K562 (cell line): ENCODE measurements at regions not wholly inside any gene's neighbourhood (a gene's known extent, or its start where the extent isn't known, plus 50 kb on each side); places are given as distances from the start of the nearest gene placed in this dataset.

Experiments used
- ATAC-seq: fragments of 200-7000 bp; cut with Tn5 transposase; 3 replicates; pipeline ENCODE4 v1.9.1; 2020; ENCODE audit warnings: moderate library complexity
- BruUV-seq: library from RNA; stranded (reverse); fragments of 400-500 nt; replicated peaks from 2 replicates; lab custom pipeline; 2021; lab: Mats Ljungman, UMichigan
- CTCF ChIA-PET: fragments of 300-600 bp; formaldehyde crosslinking; extraction: SDS; loops from one replicate; lab custom pipeline; 2021; ENCODE audit warnings: low intra/inter-chr PET ratio; lab: Yijun Ruan, JAX
- POLR2A ChIA-PET: fragments of 300-600, 350-650 bp; sonication (Branson Sonifier 250); formaldehyde crosslinking; extraction: SDS; loops from one replicate; lab custom pipeline; 2021; ENCODE audit warnings: antibody characterized with exemption, inconsistent platforms; lab: Yijun Ruan, JAX
- DNase-seq, 4 experiments: peaks; one replicate each; pipeline versions ENCODE4 v3.0.0 to v3.0.0-alpha.2; 2011 to 2018; ENCODE audit warnings: low spot score in 3 of 4, mixed read lengths in 3 of 4; ENCODE audit errors: extremely low read depth in 1 of 4
- FAIRE-seq: peaks from 2 replicates; lab custom pipeline; 2011; peaks lifted over from hg19 to GRCh38; lab: Jason Lieb, UNC
- H2AFZ ChIP-seq: 2 replicates; pipeline ENCODE4 v1.6.0; 2011; ENCODE audit warnings: low read depth, low read length, control low read depth, inconsistent platforms
- H3K27ac ChIP-seq: fragments of 200-600 bp; 3 replicates; pipeline ENCODE4 v1.8.0; 2011; ENCODE audit warnings: low read depth, mild to moderate bottlenecking, control low read depth, inconsistent platforms, low read length, moderate library complexity, mixed read lengths; ENCODE audit errors: extremely low read depth
- H3K27me3 ChIP-seq, 2 experiments: fragments of 300-600 bp in 1 of 2; 2 replicates in 1 of 2; 3 replicates in 1 of 2; pipeline versions ENCODE4 v1.6.0 to v1.8.0; 2011; ENCODE audit warnings: inconsistent platforms in 2 of 2, low read length in 2 of 2, mild to moderate bottlenecking in 1 of 2, mixed read lengths in 1 of 2, moderate library complexity in 1 of 2; ENCODE audit not compliant: control insufficient read depth in 2 of 2, insufficient read depth in 2 of 2
- H3K36me3 ChIP-seq: fragments of 300-600 bp; 3 replicates; pipeline ENCODE4 v1.8.0; 2011; ENCODE audit warnings: mild to moderate bottlenecking, low read length, inconsistent platforms; ENCODE audit not compliant: control insufficient read depth, insufficient read depth
- H3K4me1 ChIP-seq, 2 experiments: fragments of 200-600 bp in 1 of 2; replicated peaks in 1 of 2; 2 replicates in 1 of 2; 3 replicates in 1 of 2; pipeline versions ENCODE4 v1.5.1 to v1.8.0; 2011; ENCODE audit warnings: inconsistent platforms in 2 of 2, low read length in 2 of 2, mild to moderate bottlenecking in 1 of 2, mixed read lengths in 1 of 2, moderate library complexity in 1 of 2; ENCODE audit not compliant: control insufficient read depth in 2 of 2, insufficient read depth in 2 of 2
- H3K4me2 ChIP-seq: 2 replicates; pipeline ENCODE4 v1.6.1; 2011; ENCODE audit warnings: low read length, control low read depth, inconsistent platforms, mixed read lengths; ENCODE audit not compliant: insufficient read depth
- H3K4me3 ChIP-seq: fragments of 200-600 bp; sonication (generic), shearing (Covaris generic); 2 replicates; pipeline ENCODE4 v1.5.1; 2016; ENCODE audit warnings: control low read depth, inconsistent platforms
- H3K79me2 ChIP-seq: fragments of 200-600 bp; 3 replicates; pipeline ENCODE4 v1.8.0; 2011; ENCODE audit warnings: low read length, inconsistent platforms; ENCODE audit not compliant: control insufficient read depth, insufficient read depth
- H3K9ac ChIP-seq, 2 experiments: 2 replicates each; pipeline versions ENCODE4 v1.6.0 to v1.6.1; 2011; ENCODE audit warnings: low read depth in 2 of 2, low read length in 2 of 2, control low read depth in 1 of 2, inconsistent platforms in 1 of 2, mild to moderate bottlenecking in 1 of 2, mixed read lengths in 1 of 2; ENCODE audit not compliant: insufficient read depth in 1 of 2
- H3K9me1 ChIP-seq: one replicate; pipeline ENCODE4 v1.6.0; 2011; ENCODE audit warnings: inconsistent platforms, mild to moderate bottlenecking, low read length, moderate library complexity; ENCODE audit not compliant: control insufficient read depth, insufficient read depth
- H3K9me3 ChIP-seq: replicated peaks from 2 replicates; pipeline ENCODE4 v1.5.1; 2011; ENCODE audit warnings: low read depth, low read length, inconsistent platforms; ENCODE audit not compliant: control insufficient read depth, insufficient read depth
- H4K20me1 ChIP-seq: replicated peaks from 2 replicates; pipeline ENCODE4 v1.6.1; 2011; ENCODE audit warnings: low read length, inconsistent platforms, mixed read lengths; ENCODE audit not compliant: control insufficient read depth, insufficient read depth
- BHLHE40 ChIP-seq: IDR thresholded peaks from 2 replicates; pipeline ENCODE4 v1.6.1; 2011; ENCODE audit warnings: low read length, improper control_type of control experiment
- HNRNPK ChIP-seq: fragments of 200-400 bp; formaldehyde crosslinking; IDR thresholded peaks from one replicate; pipeline ENCODE4 v1.6.1; 2018; ENCODE audit warnings: mild to moderate bottlenecking, low read depth, low read length; ENCODE audit not compliant: poor library complexity, severe bottlenecking
- KDM5B ChIP-seq: fragments of 200-600 bp; sonication (generic); IDR thresholded peaks from 2 replicates; pipeline ENCODE4 v1.6.1; 2012; ENCODE audit warnings: low read depth, mild to moderate bottlenecking, moderate library complexity, low read length, control low read depth, inconsistent platforms; ENCODE audit not compliant: insufficient replicate concordance
- KHSRP ChIP-seq: fragments of 450-650 bp; IDR thresholded peaks from 2 replicates; pipeline ENCODE4 v1.6.1; 2017
- MAFK ChIP-seq: IDR thresholded peaks from 2 replicates; pipeline ENCODE4 v1.6.1; 2011; ENCODE audit warnings: low read length, improper control_type of control experiment
- MEIS2 ChIP-seq: fragments of 450-650 bp; IDR thresholded peaks from 2 replicates; pipeline ENCODE4 v1.6.1; 2014; ENCODE audit warnings: mild to moderate bottlenecking; ENCODE audit not compliant: partially characterized antibody
- MTA2 ChIP-seq: fragments of 450-650 bp; IDR thresholded peaks from 2 replicates; pipeline ENCODE4 v1.6.1; 2016; ENCODE audit warnings: low read depth
- NFIC ChIP-seq: fragments of 450-650 bp; IDR thresholded peaks from 2 replicates; pipeline ENCODE4 v1.6.1; 2017; ENCODE audit warnings: mild to moderate bottlenecking, inconsistent platforms
- SAFB ChIP-seq: fragments of 200-400 bp; formaldehyde crosslinking; IDR thresholded peaks from 2 replicates; pipeline ENCODE4 v1.6.1; 2017; ENCODE audit warnings: low read depth, low read length, borderline replicate concordance
- SNRNP70 ChIP-seq: fragments of 200-400 bp; formaldehyde crosslinking; optimal IDR thresholded peaks from 2 replicates; pipeline ENCODE3; 2017; ENCODE audit warnings: low read depth, low read length
- ZNF133 ChIP-seq: fragments of 250-450 bp; sonication (Bioruptor Pico); IDR thresholded peaks from 2 replicates; pipeline ENCODE4 v1.4.0; 2020; ENCODE audit warnings: mild to moderate bottlenecking
- ZNF165 ChIP-seq: fragments of 250-450 bp; sonication (Bioruptor Pico); IDR thresholded peaks from 2 replicates; pipeline ENCODE4 v1.4.0; 2020; ENCODE audit warnings: borderline replicate concordance
- ZNF444 ChIP-seq: fragments of 250-450 bp; sonication (Bioruptor Pico); IDR thresholded peaks from 2 replicates; pipeline ENCODE4 v1.4.0; 2020; ENCODE audit warnings: mild to moderate bottlenecking, moderate library complexity
- ZNF695 ChIP-seq: fragments of 450-650 bp; formaldehyde crosslinking; IDR thresholded peaks from 2 replicates; pipeline ENCODE4 v1.4.0; 2020; ENCODE audit warnings: mild to moderate bottlenecking, moderate library complexity
- ZSCAN29 ChIP-seq: fragments of 450-650 bp; IDR thresholded peaks from 2 replicates; pipeline ENCODE4 v1.6.1; 2017
- WGBS: fragments of 100-300 bp; shearing (Covaris generic); methylation state at CpG from one replicate; pipeline ENCODE4 v1.1.6; 2016; ENCODE audit warnings: low coverage, mixed read lengths; ENCODE audit not compliant: insufficient coverage; ENCODE audit errors: missing lambda C conversion rate; 5-methylcytosine and 5-hydroxymethylcytosine counted together
- in situ Hi-C: fragments of 300-500 bp; cut with MboI; formaldehyde crosslinking; loops from 4 replicates; pipeline ENCODE4 v1.15.0; 2018; ENCODE audit warnings: inconsistent platforms, mixed read lengths
- intact Hi-C: fragments of 100-400 bp; cut with micrococcal nuclease; formaldehyde crosslinking; loops from 2 replicates; pipeline ENCODE4 v1.14.2; 2022
- TF ChIP-seq, protein P1 (sequence below): fragments of 450-650 bp; conservative IDR thresholded peaks from 2 replicates; pipeline ENCODE4 v1.6.1; 2016; ENCODE audit warnings: missing genetic modification characterization, low read depth, mild to moderate bottlenecking, missing compliant biosample characterization, moderate library complexity
- TF ChIP-seq, protein P2 (sequence below): fragments of 250-450 bp; sonication (Bioruptor Pico); IDR thresholded peaks from 2 replicates; pipeline ENCODE4 v1.9.0; 2021; ENCODE audit warnings: mild to moderate bottlenecking
- TF ChIP-seq, protein P3 (sequence below): fragments of 250-450 bp; sonication (Bioruptor Pico); IDR thresholded peaks from 2 replicates; pipeline ENCODE4 v1.4.0; 2020

DNA sequence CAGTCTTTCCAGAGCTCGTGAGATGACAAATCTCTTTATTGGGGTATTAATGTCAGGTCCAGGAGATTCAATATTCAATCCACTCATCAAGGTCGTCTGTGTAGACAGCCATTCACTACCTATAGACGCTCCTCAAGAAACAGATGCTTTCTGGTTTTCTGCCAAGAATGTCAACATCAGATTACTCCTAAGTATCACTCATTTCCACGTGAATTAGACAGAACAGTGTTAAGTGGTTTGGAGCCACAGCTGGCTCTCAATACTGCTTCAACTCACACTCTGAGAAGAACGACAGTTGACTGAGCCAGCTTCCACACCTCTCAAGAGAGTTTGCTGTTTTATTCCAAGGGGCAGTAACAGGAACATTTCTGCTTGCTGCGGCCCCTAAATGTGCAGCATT is 113.5 kb upstream of the NEDD4L start:
- DNase-seq, result peak in 1 of 4 experiments; percentile 6
- Histone ChIP-seq H3K36me3 (no peaks in the 10 kb centered on the region), H3K4me1 (no peaks in the 10 kb centered on the region; a peak in 1 of 5 replicates), H3K27me3 (no peaks in the 10 kb centered on the region), H3K9me1 (no peaks in the 10 kb centered on the region), H3K9me3 (no peaks in the 10 kb centered on the region), H3K79me2 (no peaks in the 10 kb centered on the region), H3K27ac (no peak overlapping the region), H2AFZ (0 out of 2 replicates have a peak overlapping the region, but pooled peaks have one; percentile 16), H3K4me3 (no peak overlapping the region), H3K4me2 (no peak overlapping the region), H4K20me1 (no peaks in the 10 kb centered on the region), H3K9ac (no peak overlapping the region)
- no TSS peak for BruUV-seq
- WGBS, result 3% methylated on average over 6 of the region's 6 CpGs
- ChIA-PET CTCF (no interaction called here), POLR2A (no interaction called here)
- peak; percentile 23; the same call in 1 of the 2 replicates for TF ChIP-seq BHLHE40
- no peak for TF ChIP-seq ZNF165 (CRISPR knock-in tag)
- TF ChIP-seq NFIC, result peak; percentile 45; the same call in 1 of the 2 replicates
- no peak for TF ChIP-seq HNRNPK
- no peak for TF ChIP-seq ZNF133 (CRISPR knock-in tag)
- TF ChIP-seq, protein P1, sequence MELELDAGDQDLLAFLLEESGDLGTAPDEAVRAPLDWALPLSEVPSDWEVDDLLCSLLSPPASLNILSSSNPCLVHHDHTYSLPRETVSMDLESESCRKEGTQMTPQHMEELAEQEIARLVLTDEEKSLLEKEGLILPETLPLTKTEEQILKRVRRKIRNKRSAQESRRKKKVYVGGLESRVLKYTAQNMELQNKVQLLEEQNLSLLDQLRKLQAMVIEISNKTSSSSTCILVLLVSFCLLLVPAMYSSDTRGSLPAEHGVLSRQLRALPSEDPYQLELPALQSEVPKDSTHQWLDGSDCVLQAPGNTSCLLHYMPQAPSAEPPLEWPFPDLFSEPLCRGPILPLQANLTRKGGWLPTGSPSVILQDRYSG, result no peak
- peak; percentile 82 for TF ChIP-seq ZSCAN29
- TF ChIP-seq ZNF695, result no peak
- TF ChIP-seq KDM5B, result no peak
- TF ChIP-seq, protein P2, sequence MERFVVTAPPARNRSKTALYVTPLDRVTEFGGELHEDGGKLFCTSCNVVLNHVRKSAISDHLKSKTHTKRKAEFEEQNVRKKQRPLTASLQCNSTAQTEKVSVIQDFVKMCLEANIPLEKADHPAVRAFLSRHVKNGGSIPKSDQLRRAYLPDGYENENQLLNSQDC (CRISPR knock-in tag), result no peak
- no peak for TF ChIP-seq SAFB
- no peak for TF ChIP-seq KHSRP
- TF ChIP-seq MAFK, result no peak
- no peak for TF ChIP-seq ZNF444 (CRISPR knock-in tag)
- TF ChIP-seq MEIS2, result peak; percentile 31
- no peak for TF ChIP-seq MTA2
- TF ChIP-seq, protein P3, sequence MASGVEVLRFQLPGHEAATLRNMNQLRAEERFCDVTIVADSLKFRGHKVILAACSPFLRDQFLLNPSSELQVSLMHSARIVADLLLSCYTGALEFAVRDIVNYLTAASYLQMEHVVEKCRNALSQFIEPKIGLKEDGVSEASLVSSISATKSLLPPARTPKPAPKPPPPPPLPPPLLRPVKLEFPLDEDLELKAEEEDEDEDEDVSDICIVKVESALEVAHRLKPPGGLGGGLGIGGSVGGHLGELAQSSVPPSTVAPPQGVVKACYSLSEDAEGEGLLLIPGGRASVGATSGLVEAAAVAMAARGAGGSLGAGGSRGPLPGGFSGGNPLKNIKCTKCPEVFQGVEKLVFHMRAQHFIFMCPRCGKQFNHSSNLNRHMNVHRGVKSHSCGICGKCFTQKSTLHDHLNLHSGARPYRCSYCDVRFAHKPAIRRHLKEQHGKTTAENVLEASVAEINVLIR (CRISPR knock-in tag), result no peak
- no peak for TF ChIP-seq SNRNP70
- FAIRE-seq, result no peak
- 0 out of 3 replicates have a peak, but pooled peaks have one; percentile 31 for ATAC-seq
- intact Hi-C loops (no loop called here), in situ Hi-C loops (no loop called here)
